Limb (tissue), 2 donors: ENCODE measurements at regions not wholly inside any gene's neighbourhood (a gene's known extent, or its start where the extent isn't known, plus 50 kb on each side); places are given as distances from the start of the nearest gene placed in this dataset.
"Not testable (repeated sequence)": the region's sequence is repeated elsewhere in the genome, so short reads cannot be mapped to it uniquely, and the experiment has no call there.

Experiments
- DNase-seq, 2 donors: peaks; one replicate each; pipeline ENCODE4 v3.0.0-alpha.2; 2016; ENCODE audit errors: extremely low spot score in 2 of 2

DNA sequence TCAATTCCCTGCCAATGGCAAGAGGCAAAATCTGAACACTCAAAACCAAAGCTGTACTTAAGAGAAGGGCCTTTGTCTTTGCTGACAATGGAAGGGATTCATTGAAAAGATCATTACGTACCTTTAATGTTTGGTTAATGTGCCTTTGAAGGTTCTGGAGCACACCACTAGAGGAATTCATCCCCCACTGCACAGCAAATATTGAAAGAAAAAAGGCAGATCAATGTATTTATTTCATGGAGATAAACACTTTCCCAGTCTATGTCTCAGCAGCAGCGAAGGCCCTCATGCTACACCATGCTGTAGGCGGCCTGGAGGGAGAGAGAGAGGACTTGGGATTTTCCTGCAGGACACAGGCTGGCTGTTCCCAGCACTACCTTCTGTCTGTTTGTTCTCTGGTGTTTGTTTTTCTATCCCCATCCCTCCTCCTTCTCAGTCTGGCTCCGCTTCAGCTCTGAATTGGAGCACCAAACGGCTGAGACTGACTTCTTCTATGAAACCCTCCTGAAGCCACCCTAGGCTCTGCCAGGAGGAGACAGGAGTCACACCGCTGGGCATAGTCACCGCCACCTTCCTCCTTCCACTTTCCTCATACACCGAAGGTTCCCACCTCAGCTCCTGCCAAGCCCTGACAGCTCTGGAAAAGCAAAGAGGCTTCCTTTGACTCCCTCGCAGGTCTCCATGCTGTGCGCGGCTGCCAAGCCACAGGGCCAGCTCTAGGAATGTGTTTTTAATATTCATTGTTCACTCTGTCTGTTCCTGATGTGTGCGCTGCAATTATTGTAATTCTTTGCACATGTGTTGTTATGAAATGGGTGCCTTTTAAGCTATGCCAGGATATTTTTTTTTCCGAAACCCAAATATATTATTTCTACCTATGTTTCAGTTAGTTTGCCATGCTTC is 301.5 kb downstream of the FZD1 start:
- DNase-seq = peak; percentile 32 to 46

DNA sequence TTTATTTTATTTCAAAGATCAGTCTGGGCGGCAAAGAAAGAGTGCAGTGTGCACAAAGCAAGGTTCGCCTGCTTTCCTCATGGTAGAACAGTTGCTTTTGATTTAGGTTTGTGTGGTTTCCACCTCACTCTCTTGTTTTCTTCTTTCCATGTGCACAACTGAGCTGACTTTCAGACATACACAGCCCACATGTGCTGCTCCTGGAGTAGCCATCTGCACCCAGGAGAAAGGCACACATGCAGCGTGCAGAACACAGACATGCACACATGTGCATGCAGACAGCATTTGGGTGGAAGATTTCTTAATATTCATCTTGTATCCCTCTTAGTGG is 302.1 kb downstream of the FZD1 start:
- peak in 1 of 2 donors; percentile 36 for DNase-seq

DNA sequence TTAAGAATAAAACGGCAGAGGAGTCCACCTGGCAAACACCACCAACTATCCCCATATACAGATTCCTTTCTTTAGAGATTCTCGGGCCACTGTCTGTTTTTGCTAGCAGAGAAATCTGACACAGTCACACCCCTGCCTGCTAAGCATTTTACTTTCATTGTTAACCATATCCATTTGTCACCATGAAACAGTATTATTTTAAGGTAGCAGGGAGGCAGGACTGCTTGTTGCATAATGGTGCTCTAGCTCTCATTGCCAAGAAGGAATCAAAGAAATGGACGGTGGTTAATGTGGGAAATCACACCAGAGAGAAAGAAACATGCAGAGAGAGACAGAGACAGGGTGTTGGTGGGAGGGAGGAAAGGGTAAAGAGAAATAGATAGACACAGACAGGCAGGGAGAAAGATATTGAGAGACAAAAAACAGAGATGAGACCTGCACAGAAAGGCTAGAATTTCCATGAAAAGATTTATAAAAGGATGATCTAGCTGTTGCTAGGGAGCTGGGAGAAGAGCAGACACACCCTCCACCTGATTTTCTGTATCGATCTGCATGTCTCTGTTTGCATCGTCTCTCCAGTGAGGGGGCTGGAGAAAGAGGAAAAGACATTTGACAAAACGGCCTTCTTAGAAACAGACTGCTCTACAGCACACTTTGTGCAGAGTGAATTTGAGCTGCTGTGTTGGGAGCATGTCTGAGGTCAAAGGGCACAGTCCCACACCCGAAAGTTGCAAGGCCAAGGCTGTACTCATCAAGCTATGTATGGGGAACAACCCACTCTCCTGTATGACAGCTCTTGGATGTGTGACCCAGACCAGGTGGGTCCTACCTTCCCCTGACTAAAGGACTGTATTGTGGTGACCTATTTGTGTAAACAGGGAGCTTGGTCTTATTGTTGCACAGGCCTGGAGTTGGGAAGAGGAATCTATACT is 303.1 kb downstream of the FZD1 start:
- no peak for DNase-seq

DNA sequence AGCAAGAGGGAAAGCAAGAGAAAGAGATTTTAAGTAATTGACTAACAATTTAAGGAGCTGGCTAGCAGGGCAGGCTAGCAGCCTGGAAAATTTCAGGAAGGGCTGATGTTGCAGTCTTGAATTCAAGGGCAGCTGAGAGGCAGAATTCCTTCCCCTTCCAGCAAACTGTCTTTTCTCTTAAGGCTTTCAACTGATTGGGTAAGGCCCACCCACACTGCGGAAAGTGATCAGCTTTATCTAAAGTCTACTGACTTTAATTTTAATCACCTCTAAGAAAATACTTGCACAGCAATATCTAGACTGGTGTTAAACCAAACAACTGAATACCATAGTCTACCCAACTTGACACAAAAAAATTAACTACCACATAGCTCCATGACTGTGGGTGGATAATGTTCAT is 303.9 kb downstream of the FZD1 start:
- no peak for DNase-seq

DNA sequence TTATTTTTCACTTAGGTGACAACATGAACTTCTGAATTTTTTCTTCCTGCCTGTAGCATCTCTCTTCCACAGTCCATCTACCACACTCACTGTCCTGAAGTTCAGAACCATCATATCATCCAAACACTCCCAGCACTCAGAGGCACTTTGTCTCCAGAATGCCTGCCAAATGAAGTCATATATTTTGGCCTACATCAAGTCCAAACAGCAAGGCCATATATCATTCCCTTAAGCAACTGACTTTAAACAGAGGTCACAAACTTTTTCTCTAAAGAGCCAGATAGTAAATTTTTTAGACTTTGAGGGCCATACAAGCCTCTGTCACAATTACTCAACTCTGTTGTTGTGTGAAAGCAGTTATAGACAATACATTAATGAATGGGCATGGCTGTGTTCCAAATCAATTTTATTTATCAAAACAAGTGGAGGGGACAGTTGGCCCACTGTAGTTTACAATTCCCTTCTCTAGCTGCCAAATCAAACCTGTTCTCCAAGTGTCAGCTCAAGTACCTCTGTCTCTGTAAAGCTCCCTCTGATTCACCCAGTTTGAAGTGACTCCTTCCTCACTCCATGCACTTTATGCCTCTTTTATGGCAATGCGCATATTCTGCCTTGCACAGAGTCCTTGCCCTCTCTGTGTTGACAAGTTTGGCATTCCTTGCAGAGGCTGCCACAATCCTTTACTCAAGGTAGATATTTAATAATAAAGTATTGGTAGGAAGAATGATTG is 305.7 kb downstream of the FZD1 start:
- DNase-seq = no peak

DNA sequence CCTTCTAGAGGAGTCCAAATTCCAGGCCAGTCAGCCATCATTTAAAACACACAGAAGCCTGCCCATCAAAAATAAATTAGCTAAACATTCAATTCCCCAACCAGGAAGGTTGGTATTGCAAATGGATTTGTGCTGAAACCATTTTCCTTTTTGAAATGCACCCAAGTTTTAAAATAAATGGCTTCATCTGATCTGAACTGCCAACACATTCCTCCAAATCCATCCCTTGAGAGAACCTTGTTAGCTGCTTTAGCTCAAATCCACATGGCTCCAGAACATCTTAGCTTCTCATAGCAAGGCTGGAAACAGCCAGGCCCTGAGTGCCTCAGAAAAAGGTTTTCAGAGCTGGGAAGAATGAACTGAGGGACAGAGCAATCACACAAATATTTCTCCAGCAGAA is 306.3 kb downstream of the FZD1 start:
- peak in 1 of 2 donors; percentile 66 for DNase-seq

DNA sequence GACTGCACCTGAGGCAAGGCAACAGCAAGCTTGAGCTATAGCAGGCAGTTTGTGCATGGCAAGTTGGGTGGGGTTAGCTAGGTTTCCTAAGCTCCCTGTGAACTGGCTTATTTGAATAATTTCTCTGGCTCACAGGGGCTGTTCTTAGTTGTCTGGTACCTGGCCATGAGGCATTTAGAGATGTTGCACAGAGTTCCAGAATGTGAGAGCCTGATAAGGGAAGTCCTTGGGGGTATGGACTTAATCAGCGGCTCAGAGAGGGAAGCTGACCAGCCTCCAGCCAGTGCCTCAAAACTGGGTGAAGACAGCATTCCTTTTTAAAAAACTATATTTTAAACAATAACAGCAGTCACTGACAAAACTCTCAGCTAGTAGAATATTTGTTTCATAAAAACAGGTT is 307.4 kb downstream of the FZD1 start:
- no peak for DNase-seq

DNA sequence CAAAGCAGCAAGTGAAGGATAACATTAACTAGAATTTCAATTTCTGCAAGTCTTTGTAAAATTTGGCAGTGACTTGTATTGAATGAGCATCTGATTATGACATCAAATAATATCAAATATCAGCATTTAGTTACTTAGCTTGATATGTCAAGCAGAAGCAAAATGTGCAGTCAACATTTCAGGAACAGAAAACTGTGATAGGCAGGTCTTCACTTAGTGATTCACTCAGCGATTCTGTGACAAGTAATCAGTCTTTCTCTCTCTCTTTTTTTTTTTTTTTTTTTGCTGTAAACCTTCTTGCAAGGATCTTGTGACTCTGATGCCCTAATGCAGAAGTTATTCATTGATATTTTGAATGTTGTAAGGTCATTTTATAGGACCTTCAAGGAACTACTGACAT is 307.1 kb downstream of the MTERF1 start:
- DNase-seq = no peak

DNA sequence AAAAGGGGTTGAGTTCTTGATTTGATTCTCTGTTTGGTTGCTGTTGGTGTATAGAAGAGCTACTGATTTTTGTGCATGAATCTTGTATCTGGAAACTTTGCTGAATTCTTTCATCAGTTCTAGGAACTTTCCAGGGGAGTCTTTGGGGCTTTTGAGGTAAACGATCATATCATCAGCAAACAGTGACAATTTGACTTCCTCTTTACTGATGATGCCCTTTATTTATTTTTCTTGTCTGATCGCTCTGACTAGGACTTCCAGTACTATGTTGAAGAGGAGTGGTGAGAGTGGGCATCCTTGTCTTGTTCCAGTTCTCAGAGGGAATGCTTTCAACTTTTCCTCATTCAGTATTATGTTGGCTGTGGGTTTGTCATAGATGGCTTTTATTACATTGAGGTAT is 304.0 kb downstream of the MTERF1 start:
- not testable (repeated sequence) for DNase-seq

DNA sequence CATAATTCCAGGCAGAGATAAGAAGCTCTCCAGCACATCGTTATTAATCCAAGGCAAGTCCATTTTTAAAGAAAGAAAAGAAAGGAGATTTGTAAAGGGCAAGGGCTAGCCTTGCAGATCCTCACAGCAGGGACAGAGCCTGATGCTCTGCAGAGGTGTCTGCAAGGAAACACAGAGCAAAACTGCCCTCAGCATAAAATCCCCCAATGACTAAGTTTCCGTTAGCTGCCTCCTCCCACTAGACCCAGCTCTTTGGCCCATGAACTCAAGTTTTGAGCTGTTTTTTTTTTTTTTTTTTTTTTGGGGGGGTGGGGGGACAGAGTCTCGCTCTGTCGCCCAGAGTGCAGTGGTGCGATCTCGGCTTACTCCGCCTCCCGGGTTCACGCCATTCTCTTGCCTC is 300.7 kb downstream of the MTERF1 start:
- no peak for DNase-seq

DNA sequence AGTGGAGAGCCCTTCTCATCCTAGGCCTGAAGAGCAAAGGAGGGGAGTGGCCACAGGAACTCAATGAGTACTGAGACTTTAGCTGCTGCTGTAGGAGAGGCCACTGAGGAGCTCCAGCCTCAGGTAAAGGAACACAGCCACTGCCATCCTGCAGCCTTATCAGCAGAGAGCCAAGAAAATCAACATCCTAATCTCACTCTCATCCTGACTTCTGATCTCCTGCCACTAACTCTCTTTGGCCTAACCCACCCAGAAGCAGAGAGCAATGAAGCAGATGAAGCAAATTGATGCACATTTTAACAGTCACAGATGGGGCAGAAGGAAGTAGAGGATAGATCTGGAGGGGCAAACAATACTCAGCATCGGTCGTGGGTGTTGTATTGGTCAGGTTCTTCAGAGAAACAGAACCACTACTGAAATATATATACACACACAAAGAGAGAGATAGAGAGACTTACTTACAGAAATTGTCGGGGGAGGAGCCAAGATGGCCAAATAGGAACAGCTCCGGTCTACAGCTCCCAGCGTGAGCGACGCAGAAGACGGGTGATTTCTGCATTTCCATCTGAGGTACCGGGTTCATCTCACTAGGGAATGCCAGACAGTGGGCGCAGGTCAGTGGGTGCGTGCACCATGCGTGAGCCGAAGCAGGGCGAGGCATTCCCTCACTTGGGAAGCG is 297.6 kb downstream of the MTERF1 start:
- DNase-seq = no peak

DNA sequence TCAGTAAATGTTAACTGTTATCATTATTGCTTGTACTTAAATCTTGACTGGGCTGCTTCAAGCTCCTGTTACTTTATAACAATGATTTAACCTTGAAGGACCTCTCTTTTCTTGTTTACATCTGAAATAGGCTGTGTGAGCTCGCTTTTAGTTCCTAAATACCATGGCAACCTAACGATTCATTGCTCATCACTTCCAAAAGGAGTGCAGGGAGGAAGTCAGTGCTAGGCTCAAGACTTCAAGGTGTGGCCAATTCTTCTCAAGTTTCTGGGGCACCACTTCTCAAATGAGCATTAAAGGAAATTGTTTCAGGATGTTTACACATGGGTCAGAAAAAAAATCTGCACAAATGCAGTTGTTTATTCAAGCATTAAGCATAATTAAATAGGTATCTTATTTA is 284.2 kb downstream of the MTERF1 start:
- DNase-seq = no peak

DNA sequence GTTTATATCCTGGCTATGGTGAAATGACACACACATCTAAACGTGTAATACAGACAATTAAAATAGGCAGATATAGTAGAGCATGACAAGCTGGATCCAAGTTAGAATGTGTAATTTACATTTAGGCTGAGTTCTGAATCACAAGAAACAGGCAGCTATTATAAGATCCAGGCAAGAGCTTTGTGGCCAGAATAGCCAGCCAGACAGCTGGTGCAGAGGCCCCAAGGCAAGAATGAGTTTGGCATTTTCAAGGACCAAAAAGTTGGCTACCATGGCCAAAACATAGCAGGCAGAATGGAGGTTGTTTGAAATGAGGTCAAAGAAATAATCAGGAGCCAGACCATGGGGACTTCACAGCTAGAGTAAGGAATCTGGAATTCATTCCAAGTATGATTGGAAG is 281.7 kb downstream of the MTERF1 start:
- DNase-seq = no peak

DNA sequence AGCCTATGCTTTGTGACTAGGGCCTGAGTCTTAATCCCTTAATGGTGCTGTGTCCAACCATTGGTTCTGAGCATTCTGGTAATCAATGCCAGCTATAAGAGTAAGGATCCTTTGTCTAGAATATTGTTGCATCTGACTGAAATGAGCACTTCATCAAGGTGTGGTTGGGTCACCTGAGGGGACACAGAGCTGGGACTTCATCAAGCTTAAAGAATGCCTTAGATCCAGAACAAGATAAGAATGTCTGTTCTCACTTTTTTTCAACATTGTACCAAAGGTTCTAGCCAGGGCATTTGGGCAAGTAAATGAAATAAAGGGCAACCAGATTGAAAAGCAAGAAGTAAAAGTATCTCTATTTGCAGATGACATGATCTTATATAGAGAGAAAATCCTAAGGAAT is 280.4 kb downstream of the MTERF1 start:
- DNase-seq = no peak

DNA sequence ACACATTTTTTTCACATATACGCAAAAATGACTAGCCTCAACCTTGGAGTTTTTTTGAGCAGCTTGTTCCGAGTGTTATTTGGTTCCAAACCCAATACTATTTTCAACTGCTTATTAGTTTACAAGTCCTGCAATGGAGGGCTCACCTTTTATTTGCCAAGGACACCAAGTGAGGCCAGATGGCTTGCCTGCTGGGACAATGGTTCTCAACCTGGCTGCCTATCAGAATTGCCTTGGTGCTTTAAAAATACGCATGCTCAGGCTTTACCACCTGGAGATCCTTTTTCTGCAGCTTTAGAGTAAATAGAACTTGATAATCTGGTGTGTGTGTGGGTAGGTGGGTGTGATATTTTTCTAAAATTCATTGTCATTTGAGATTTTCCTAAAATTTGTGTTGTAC is 276.8 kb downstream of the MTERF1 start:
- DNase-seq = no peak

DNA sequence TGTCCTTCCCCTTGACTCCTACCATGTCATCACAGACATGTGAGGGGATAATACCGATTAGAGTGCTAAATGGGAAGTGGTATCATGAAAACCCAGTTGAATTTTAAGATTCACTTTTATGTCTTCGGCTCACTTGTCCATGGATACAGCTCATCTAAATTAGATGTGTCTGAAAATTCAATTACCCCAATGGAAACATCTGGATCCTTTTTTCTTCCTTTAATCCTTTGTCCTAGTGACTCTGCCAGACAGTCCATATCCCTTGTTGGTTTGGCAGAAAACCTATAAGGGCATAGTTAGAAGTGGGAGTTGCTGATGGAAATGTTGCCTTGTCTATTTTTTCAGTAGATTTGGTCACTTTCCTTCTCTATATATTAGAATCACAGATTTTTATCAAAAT is 271.9 kb downstream of the MTERF1 start:
- no peak for DNase-seq

DNA sequence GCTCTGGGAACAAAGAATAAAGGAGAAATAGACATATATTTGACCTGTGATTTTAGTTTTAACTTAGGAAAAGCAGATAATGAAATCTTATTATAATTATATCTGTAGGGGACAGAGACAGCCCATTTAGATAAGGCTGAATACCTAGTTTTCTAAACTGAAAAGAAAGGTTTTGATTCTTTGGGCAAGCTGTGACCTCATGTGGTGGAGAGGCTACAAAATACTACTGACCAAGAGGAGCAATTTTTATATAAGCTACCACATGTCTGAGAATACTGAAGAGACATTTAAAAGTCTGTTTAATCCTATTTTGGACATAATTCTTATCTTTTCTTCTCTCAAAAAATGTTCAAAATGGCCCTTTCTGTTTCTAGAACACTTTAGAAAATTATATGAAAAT is 271.0 kb downstream of the MTERF1 start:
- DNase-seq = no peak

DNA sequence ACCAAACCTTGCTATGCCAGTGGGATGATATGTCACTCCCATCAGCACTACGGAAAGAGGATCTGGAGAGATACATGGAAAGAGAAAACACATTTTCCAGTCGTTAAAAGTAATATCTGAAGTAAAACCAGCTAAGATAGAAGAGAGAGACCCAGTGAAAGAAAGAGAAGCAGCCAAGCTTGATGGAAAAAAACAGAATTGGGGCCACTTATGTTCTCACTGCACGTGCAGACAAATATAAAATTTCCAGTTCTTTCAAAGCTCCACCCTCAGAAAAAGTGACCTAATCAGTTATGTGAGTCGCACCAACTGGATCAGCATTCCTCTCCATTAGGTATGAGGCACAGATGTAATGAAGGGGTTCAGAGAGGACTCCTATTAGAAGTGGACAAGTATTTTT is 266.1 kb downstream of the MTERF1 start:
- no peak for DNase-seq

DNA sequence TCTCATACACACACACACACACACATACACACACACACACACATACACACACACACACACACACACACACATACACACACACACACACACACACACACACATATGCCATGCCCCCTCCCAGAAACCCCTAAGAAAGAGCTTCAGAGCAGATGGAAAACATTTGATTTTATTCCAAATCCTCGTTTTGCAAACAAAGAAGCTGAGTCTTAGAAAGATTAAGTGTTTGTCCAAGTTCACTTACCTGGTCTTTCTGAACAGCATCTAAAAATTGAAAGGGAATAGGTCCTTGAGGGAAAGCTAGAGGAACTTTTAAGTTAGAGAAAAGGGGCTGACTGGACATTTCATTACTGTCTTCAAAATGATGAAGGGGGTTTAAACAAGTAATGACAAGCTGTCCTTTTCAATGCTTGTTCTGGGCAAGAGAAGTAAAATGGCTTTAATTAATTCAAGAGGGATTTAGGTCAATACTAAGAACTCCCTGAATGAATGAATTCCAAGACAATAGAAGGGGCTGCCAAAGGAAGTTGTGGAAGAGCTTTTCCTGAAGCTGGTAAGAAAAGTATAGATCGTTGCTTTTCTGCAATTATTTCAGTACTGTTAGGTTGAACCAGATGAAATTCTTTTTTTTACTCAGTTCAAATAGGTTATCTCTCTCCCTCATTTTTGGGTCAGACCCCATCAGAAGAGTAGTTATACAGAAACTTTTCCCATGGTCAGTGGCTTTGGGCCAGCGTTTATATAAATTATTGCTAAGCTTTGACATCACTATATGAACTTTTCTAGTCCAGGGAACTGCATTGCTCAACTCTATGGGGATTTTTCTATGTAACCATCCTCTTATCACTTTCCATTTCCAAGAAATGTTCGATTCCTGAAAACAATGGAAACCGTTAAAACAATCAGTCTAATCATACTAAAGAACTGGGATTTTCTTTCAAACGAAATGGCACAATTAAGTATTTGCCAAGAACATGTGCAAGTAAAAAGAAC is 261.4 kb downstream of the MTERF1 start:
- peak in 1 of 2 donors; percentile 18 for DNase-seq

DNA sequence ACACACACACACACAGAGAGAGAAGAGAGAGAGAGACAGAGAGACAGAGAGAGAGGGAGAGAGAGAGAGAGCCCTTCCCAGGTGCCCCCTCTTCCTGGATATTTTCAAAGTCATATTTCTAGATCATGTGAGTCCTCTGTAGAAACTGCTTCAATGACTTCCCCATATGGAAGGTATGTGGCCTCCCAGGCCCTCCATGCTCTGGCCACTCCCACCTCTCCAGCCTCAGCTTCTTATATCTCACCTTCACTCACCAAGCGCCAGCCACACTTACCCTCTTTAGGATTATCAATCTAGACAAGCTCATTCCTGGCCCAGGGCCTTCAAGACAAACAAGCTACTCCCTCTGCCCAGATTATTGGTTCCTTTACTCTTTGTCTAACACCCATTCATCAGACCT is 259.7 kb downstream of the MTERF1 start:
- no peak for DNase-seq
